Fibroblast of lung (primary cell): ENCODE measurements at regions not wholly inside any gene's neighbourhood (a gene's known extent, or its start where the extent isn't known, plus 50 kb on each side); places are given as distances from the start of the nearest gene placed in this dataset.

Source experiments
- DNase-seq, 2 donors: peaks; one replicate each; pipeline versions ENCODE4 v3.0.0 to v3.0.0-alpha.2; 2010; ENCODE audit warnings: low read depth in 2 of 2
- H2AFZ ChIP-seq: 2 replicates; pipeline ENCODE4 v1.5.1; 2012; ENCODE audit warnings: low read length, control low read depth, inconsistent platforms
- H3K27ac ChIP-seq: 2 replicates; pipeline ENCODE4 v1.5.1; 2011; ENCODE audit warnings: low read length, control low read depth; ENCODE audit not compliant: insufficient read depth
- H3K27me3 ChIP-seq: 2 replicates; pipeline ENCODE4 v1.5.1; 2011; ENCODE audit warnings: mild to moderate bottlenecking, low read length; ENCODE audit not compliant: control insufficient read depth, insufficient read depth
- H3K36me3 ChIP-seq: 2 replicates; pipeline ENCODE4 v1.5.1; 2011; ENCODE audit warnings: low read length; ENCODE audit not compliant: control insufficient read depth, insufficient read depth
- H3K4me1 ChIP-seq: 2 replicates; pipeline ENCODE4 v1.5.1; 2011; ENCODE audit warnings: low read length; ENCODE audit not compliant: control insufficient read depth, insufficient read depth; ENCODE audit errors: extremely low read depth
- H3K4me2 ChIP-seq: 2 replicates; pipeline ENCODE4 v1.5.1; 2011; ENCODE audit warnings: low read length, control low read depth; ENCODE audit not compliant: insufficient read depth; ENCODE audit errors: extremely low read depth
- H3K4me3 ChIP-seq, 4 experiments: fragments of 200-600 bp in 1 of 4; sonication (generic) in 1 of 4; replicated peaks in 1 of 4; 2 replicates each; pipeline ENCODE4 v1.5.1; 2011 to 2016; ENCODE audit warnings: low read length in 4 of 4, low read depth in 3 of 4, mild to moderate bottlenecking in 3 of 4, control low read depth in 2 of 4, inconsistent platforms in 1 of 4, mixed read lengths in 1 of 4; ENCODE audit not compliant: insufficient read depth in 1 of 4; ENCODE audit errors: control extremely low read depth in 1 of 4
- H3K79me2 ChIP-seq: 2 replicates; pipeline ENCODE4 v1.5.1; 2012; ENCODE audit warnings: mild to moderate bottlenecking, low read length, inconsistent platforms; ENCODE audit not compliant: control insufficient read depth, insufficient read depth
- H3K9ac ChIP-seq: 2 replicates; pipeline ENCODE4 v1.5.1; 2011; ENCODE audit warnings: mild to moderate bottlenecking, low read length, control low read depth; ENCODE audit not compliant: insufficient read depth
- H3K9me3 ChIP-seq: 2 replicates; pipeline ENCODE4 v1.5.1; 2012; ENCODE audit warnings: low read depth, low read length; ENCODE audit not compliant: control insufficient read depth, insufficient read depth
- H4K20me1 ChIP-seq: 2 replicates; pipeline ENCODE4 v1.5.1; 2011; ENCODE audit warnings: low read length; ENCODE audit not compliant: control insufficient read depth, insufficient read depth; ENCODE audit errors: extremely low read depth
- CTCF ChIP-seq, 2 donors: IDR thresholded peaks in 1 of 2; conservative IDR thresholded peaks in 1 of 2; 1 replicate in 1 of 2; 2 replicates in 1 of 2; pipeline ENCODE4 v1.5.1; 2011 to 2012; ENCODE audit warnings: low read length in 2 of 2, control low read depth in 1 of 2, inconsistent platforms in 1 of 2, low read depth in 1 of 2, mild to moderate bottlenecking in 1 of 2
- EZH2 ChIP-seq: IDR thresholded peaks from 2 replicates; pipeline ENCODE4 v1.5.1; 2012; ENCODE audit warnings: low read length, control low read depth, mild to moderate bottlenecking; ENCODE audit errors: missing control alignments

GRCh38 chr18:4836141-4836540, 360.9 kb downstream of the AKAIN1 start:
- no peak overlapping the region for H3K4me3 ChIP-seq
- no peaks in the 10 kb centered on the region for H3K36me3 ChIP-seq
- no peaks in the 10 kb centered on the region for H3K79me2 ChIP-seq
- H4K20me1 ChIP-seq = no peaks in the 10 kb centered on the region
- H3K9ac ChIP-seq = no peak overlapping the region
- H3K27me3 ChIP-seq = no peaks in the 10 kb centered on the region
- no peaks in the 10 kb centered on the region for H3K4me1 ChIP-seq
- no peak overlapping the region for H3K4me2 ChIP-seq
- H3K27ac ChIP-seq = no peak overlapping the region
- TF ChIP-seq EZH2 (no peak), CTCF (conservative IDR thresholded peaks at IDR 0.05 in 1 of 2, IDR thresholded peaks at IDR 0.05 in 1 of 2; ENCODE audit: low read depth in 1 of 2, low read length in 2 of 2) (no peak)
- no peak for DNase-seq
- H2AFZ ChIP-seq = no peak overlapping the region
- H3K9me3 ChIP-seq = no peaks in the 10 kb centered on the region

- Histone ChIP-seq H3K4me1 (no peaks in the 10 kb centered on the region), H3K9ac (no peak overlapping the region), H2AFZ (no peak overlapping the region), H3K9me3 (no peaks in the 10 kb centered on the region), H3K4me2 (no peak overlapping the region), H3K27me3 (no peaks in the 10 kb centered on the region), H4K20me1 (no peaks in the 10 kb centered on the region), H3K79me2 (no peaks in the 10 kb centered on the region), H3K27ac (no peak overlapping the region), H3K36me3 (no peaks in the 10 kb centered on the region), H3K4me3 (no peak overlapping the region)
- no peak for TF ChIP-seq CTCF (conservative IDR thresholded peaks at IDR 0.05 in 1 of 2, IDR thresholded peaks at IDR 0.05 in 1 of 2; ENCODE audit: low read depth in 1 of 2, low read length in 2 of 2)
- no peak for TF ChIP-seq EZH2
- no peak for DNase-seq
Measured at GRCh38 chr18:4831791-4832375, 365.2 kb downstream of the AKAIN1 start.

GRCh38 chr18:4831127-4831526, 365.9 kb downstream of the AKAIN1 start:
- H3K4me2 ChIP-seq = no peak overlapping the region
- H3K36me3 ChIP-seq = no peaks in the 10 kb centered on the region
- H3K79me2 ChIP-seq = no peaks in the 10 kb centered on the region
- no peak overlapping the region for H3K4me3 ChIP-seq
- H3K9ac ChIP-seq = no peak overlapping the region
- H3K27me3 ChIP-seq = no peaks in the 10 kb centered on the region
- no peak for DNase-seq
- no peaks in the 10 kb centered on the region for H3K9me3 ChIP-seq
- H3K27ac ChIP-seq = no peak overlapping the region
- no peaks in the 10 kb centered on the region for H4K20me1 ChIP-seq
- TF ChIP-seq CTCF (conservative IDR thresholded peaks at IDR 0.05 in 1 of 2, IDR thresholded peaks at IDR 0.05 in 1 of 2; ENCODE audit: low read depth in 1 of 2, low read length in 2 of 2) (no peak), EZH2 (no peak)
- no peaks in the 10 kb centered on the region for H3K4me1 ChIP-seq
- no peak overlapping the region for H2AFZ ChIP-seq
